NCI-H446 treated with DMSO at 0.1 percent for 48 hours (cell line): ENCODE measurements at regions not wholly inside any gene's neighbourhood (a gene's known extent, or its start where the extent isn't known, plus 50 kb on each side); places are given as distances from the start of the nearest gene placed in this dataset.
"Not testable (repeated sequence)": the region's sequence is repeated elsewhere in the genome, so short reads cannot be mapped to it uniquely, and the experiment has no call there.

Experiments used
- DNase-seq: peaks from one replicate; lab custom pipeline; 2025; lab: John Stamatoyannopoulos, UW

DNA sequence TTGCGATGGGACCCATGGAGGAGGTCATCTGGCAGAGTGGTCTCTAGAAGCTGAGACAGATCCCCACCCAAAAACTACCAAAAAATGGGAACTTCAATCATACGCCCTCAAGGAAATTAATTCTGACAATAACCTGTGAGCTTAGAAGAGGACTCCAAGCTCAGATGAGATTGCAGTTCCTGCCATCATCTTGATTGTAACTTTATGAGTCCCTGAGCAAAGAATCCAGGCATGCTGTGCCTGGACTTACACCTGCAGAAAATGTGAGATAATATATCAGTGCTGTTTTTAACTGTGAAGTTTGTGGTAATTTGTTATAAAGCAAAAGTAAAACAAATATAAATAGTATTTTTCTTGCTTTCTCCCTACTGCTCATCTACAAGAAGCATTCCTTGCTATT is 299.6 kb upstream of the MBL2 start:
- no peak for DNase-seq

DNA sequence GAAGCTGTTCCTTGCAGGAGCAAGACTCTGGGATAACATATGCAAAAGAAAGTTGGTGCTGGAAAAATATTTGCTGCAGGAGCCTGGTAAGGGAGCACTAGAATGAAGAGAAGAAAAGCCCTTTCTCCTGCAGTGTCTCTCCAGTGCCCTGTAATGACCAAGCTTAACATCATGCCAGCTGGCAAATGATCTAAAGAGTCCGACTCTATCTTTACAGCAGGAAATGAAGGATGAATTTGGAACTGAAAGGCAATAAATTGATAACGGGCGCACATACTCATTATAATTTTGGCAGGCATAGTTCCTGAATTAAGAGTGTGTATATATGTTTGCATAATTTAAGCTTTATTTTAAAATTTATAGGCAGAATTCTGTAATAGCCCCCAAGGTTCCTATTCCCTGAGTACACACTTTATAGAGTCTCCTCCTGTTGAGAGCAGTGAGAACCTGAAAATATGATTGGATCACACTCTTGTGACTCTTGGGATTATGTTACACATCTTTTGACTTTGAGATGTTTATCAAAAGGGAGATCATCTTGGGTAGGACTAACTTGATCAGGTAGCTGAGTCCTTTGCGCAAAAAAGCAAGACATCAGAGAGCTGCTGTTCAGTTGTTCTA is 299.0 kb upstream of the MBL2 start:
- no peak for DNase-seq

DNA sequence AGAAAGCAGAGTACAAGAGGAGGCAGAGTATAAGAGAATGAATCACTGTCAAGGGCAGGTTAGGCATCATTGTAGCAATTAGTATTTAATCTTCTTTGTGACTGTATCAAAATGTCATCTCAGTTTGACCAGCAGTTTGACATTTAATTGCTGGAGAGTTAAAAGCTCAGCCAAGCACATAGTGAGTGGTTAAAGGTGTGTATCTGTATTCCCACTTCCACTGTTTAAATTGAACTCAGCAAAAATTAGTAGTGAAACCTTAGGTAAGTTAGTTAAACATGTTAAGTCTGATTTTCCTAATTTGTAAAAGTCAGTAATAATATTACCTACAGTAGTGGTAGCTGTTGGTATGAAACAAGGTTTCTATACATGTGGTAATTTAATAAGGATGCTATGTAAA is 296.4 kb upstream of the MBL2 start:
- no peak for DNase-seq

DNA sequence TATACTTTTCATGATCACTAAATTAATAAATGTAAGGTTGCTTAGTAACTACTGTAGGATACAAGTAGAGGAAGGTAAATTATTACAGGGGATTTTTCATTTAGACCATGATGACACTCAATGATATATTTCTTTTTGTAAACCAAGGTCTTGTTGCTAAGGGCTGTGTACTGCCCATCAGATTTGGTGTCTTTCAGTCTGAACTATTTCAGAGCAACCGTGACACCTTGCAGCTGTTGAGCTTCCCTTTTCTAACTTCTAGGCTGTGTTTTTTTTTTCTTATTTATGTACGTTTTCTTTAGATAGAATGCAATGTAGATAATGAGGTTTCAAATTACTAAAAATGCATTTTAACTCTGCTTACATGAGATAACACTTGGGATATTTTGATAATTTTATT is 292.0 kb upstream of the MBL2 start:
- no peak for DNase-seq

DNA sequence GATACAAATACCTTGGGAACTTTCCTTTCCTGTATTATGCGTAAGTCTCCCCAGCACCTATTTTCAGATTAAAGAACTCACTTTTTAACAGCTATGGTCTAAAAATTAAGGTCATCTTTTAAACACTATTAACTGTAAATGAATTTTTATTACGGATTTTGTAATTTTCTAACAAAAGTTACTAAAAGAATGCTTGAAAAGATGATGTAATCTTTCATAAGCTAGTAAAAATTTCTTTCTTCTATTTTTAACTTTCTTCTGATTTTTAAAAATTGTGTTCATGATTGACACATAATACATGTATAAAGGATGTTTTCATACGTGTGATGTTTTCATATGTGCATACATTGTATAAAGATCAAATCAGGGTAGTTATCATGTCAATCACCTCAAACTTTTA is 291.2 kb upstream of the MBL2 start:
- DNase-seq: no peak

DNA sequence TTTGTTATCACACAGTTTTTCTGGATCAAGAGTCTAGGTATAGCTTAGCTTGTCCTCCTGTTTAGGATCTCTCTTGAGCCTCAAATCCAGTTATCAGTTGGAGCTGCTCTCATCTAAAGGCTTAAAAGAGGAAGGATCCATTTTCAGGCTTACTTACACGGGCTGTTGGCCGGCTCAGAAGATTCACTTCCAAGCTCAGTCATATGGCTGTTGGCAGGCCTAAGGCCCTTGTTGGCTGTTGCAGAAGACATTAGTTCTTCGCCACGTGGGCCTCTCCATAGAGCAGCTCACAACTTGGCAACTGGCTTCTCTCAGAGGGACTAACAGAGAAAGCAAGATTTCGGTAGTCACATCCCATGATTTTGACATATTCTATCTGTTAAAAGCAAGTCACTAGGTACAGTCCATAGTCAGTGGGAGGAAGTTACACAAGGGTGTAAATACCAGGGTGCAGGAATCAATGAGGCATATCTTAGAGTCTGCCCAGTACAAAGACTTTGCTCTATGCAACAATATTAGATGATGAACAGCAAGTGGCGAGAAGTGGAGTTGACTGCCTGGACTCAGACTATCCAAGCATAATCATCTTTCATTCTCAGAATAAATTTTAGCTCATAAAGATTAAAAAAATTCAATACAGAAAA is 280.1 kb upstream of the MBL2 start:
- peak; percentile 2 for DNase-seq

DNA sequence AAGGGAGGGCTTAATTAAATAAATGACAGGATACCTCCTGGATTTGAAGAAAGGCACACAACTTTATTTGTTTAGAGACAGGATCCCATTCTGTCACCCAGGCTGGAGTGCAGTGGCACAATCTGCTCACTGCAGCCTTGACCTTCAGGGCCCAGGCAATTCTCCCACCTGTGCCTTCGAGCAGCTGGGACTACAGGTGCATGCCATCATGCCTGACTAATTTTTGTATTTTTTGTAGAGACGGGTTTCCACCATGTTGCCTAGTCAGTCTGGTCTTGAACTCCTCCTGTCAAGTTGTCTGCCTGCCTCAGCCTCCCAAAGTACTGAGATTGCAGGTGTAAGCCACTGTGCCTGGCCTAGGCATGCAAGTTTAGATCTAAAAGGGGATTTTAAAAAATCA is 272.7 kb upstream of the MBL2 start:
- DNase-seq: no peak

DNA sequence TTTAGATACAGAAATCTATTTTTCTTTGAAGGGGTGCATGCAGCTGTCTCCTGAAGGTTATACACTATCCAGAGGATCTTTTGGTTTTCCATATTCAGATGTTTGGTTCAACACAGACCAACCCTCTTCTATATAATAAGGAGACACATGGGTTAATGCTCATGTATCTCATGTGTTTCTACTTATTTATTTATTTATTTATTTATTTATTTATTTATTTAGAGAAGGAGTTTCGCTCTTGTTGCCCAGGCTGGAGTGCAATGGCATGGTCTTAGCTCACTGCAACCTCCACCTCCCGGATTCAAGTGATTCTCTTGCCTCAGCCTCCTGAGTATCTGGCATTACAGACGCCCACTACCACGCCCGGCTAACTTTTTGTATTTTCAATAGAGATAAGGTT is 263.2 kb upstream of the MBL2 start:
- not testable (repeated sequence) for DNase-seq

DNA sequence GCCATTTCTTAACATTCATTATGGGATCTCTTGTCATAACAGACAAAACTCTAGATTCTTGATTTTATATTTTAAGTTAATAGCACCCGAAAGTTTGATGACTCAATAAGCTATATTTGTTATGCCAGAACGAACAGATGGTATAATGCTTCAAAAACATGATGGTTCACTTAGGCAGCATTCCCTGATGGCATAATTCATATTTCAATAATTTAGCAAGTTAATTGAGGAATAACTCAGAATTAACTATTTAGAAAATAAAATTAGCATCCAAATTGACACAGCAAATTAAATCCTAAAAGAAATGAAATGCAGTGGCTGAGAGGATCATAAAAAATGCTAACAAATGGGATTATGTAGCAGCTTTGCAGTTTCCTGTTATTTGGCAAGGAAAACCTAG is 260.8 kb upstream of the MBL2 start:
- DNase-seq: no peak

DNA sequence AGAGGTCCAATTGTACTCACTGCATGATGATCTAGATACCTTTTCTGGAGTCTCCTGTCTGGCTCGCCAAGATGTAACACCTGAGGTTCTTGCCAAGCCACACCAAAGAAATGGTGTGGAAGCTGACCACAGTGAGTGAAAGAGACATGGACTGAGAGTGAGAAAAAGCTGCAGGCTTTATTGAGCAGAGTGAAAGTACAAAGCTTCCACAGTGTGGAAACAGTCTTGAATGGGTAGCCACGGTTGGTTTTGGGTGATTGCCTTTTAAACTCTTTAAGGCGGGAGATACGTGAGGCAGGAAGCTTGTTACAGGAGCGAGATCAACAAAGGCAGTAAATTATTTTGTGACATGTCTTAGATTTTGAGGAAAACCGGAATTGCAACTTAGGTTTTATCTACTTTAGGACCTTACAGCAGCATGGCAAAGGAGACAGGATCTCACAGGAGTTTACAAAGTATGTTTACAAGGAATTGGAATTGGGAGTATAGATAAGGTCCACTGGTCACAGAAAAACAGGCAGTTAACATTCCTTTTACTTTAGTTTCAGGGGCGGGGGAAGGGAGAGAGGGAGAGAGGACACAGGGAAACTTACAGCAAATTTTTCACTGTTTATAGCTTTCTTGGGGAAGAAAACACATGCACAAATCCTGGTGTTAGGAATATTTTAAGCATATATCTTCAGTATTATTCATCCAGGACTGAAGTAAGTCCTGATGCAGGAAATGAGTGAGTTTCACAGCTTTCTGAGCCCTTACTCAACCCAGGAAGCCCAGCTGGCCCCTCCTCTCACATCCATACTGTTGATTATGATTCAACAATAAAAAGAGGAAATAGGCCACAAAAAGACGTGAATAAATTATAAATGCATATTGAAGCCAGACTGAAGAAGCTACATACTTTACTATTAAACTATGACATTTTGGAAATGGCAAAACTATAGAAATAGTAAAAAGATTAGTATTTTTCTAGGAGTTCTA is 257.6 kb upstream of the MBL2 start:
- DNase-seq: not testable (repeated sequence)

DNA sequence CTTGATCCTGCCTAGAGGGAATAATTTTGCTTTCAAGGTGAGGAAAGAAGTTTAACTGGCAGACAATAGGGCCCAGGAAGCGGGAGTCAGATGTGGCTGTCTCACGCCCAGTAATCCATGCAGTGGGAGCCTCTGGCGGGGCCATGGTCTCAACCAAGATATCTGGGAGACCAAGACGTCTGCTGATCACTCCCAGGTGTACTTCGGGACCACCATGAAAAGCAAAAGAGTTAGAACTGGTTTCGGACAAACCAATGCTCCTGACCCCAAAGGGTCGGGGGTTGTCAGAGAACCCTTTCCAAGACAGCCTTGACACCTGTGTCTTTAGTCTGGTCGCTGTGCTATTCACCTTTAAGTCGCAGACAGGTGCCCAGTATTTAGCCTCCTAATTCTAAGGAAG is 256.9 kb upstream of the MBL2 start:
- DNase-seq: no peak

DNA sequence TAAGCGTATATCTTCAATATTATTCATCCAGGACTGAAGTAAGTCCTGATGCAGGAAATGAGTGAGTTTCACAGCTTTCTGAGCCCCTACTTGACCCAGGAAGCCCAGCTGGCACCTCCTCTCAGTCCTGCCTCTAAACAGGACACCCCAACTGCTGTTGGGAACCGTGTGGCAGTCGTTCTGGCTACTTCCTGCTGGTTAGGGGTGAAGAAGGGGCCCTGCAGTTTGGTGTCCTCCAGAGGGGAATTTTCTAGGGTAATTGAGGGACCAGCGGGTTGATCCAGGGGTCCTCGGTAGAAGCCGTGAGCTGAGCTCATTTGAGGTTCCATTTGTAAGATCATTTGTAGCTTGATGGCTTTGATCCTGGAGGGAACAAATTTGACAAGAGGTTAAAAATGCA is 253.2 kb upstream of the MBL2 start:
- not testable (repeated sequence) for DNase-seq

DNA sequence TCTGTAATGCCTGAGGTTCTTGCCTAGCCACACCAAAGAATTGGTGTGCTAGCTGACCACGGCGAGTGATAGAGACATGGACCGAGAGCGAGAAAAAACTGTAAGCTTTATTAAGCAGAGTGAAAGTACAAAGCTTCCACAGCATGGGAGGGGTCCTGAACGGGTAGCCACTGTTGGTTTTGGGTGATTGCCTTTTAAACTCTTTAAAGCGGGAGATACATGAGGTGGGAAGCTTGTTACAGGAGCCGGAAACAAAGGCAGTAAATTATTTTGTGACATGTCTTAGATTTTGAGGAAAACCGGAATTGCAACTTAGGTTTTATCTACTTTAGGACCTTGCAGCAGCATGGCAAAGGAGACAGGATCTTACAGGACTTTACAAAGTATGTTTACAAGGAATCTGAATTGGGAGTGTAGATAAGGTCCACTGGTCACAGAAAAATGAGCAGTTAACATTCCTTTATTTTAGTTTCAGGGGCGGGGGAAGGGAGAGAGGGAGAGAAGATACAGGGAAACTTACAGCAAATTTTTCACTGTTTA is 252.7 kb upstream of the MBL2 start:
- no peak for DNase-seq

DNA sequence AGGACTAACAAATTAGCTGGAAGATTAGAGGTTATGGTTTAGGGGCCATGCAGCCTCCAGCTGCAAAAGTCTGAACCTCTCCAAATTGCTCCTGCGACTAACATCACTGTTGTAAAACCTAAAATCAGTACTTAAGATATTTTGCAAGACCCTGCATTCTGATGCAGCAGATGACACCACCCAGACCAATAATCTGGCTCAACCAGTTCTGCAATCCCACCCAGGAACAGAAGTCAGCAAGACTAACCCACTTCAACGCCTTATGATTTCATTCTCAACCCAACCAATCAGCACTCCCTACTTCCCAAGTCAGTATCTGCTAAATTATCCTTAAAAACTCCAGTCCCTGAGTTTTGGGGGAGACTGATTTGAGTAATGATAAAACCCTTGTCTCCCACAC is 250.8 kb upstream of the MBL2 start:
- DNase-seq: no peak

DNA sequence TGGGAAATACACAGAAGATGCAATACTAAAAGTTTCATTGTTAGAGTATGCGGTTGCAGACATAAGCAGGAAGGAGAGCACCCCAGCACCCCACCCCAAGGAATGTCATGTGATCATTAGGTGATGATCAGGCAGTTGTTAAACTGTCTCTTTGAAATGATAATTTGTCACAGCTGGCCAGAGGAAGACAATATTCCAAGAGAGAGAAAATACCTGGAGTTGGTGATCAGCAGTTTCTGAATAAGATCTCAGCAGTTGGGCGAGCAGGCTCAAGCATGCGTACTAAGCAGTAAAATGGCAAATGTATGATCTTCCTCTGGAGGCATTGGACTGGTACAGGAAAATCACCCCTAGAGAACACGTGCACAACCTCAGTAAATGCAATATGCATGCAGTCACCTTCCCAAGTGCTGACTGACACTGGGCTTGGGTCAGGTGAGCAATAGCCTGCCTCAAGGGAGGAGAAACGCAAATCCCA is 250.1 kb upstream of the MBL2 start:
- DNase-seq: no peak

DNA sequence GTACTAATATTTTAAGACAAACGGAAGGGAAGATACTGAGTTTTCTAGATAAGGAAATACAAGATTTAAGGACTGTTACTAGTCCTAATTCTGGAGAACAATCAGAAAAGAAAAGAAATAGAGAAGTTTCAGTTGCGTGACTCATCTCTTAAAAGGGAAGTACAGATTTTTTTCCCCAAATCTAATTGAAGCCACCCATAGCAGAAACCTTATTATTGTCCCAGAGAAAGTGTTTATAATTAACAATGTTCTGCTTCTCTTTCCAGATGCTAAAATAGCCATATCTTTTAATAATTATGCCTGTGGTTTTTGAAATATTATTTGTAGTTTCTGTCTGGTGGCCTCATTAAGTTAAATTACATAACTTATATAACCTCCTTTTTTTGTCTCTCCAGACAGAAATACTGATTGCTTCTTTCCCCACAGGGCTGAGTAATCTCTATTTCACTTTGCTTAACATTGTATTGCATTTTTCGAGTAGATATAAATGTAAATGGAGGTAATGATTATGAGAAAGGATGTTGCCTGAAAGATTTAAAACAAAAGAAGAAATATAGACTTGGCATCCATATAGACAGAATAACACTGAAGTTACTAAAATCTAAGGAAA is 240.7 kb upstream of the MBL2 start:
- no peak for DNase-seq

DNA sequence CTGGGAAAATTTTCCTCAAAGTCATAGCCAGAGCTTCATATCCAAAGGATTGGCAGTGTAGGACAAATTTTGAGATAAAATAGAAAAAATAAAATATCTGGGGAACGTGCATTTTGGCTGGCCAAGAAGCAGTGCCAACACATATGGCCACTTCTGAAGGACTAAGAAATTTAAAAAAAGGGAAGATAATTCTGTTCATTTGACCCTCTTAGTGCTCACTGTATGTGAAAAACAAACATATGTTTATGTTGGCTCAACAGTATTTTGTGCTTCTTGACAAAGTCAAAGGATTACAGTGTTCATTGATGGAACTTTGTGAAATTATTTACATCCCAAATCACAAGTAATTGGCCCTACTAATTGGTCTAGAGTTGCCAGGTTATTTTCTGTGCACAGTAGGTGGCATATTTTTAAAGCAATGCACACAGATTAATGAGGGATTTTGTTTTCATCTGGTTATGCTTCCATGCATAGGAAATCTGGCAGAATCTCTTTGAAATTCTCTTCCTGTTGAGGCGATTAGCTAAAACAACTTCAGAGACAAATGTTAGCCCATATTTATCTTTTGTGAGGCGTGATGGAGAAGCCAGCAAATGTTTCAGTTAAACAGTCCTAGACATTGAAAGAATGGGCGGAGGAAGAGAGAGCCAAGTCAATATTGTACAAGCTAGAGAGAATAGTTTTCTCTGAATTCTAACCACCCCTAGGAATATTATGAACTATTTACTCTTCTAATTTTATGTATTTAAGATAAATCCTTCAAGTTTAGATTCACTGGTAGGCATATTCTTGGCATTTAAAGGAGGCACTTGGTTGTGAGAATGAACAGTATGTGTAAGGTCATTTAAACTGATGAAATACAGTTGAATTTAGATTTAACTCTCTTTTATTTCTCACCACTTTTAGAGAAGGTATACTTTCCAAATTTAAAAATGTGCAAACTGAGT is 237.7 kb upstream of the MBL2 start:
- DNase-seq: peak; percentile 57

DNA sequence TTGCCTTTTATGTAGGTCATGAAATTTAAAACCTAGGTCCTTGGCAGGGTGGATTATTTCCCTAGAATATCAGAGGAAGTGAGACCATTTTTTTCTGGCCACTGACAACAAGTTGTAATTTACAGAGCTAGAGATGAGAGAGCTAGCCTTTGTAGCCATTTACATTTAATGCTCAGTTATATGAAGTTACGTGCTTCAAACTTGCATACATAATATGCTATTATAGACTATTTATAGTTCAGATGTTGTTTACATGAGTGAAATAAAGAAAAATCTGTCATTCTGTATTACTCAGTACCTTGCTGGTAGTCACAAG is 234.9 kb upstream of the MBL2 start:
- no peak for DNase-seq

DNA sequence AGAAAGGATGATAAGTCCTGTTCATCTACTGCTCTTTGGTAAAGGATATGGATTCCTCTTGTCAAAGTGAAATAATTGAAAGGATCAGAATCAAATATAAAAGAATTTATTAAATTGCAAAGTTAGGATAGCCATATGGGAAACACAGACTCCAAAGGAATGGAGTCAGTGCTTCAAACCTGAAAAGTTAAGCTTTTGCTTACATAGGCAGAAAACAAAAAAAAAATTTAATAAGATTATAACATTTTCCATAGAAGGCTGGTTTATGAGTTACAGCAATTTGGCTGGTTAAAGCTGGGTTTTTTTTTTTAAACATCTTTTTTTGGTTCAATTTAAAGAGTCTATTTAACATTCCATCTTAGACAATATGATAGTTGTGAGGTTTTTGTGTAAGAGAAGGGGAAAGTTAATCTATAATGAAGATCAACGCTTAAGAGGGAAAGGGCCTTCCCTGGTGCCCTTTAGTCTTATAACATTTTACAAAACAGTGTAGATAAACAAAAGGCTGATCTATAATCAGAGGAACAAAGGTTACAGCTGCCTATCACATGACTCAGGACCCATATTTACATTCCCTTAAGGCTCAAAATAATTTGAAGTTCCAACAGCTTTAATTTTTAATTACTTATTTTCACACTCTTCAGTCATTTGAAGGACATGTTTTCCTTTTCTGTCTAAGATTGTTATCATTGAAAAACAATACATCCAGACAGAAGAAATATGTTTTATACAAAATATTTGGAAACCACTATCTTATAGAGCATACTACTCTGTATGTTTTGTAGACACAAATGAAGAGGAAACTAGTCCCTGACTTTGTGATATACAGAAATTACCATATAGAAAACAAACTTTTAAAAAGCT is 234.3 kb upstream of the MBL2 start:
- DNase-seq: no peak
